GM15510 (cell line): ENCODE measurements at regions not wholly inside any gene's neighbourhood (a gene's known extent, or its start where the extent isn't known, plus 50 kb on each side); places are given as distances from the start of the nearest gene placed in this dataset.

Experiments used
- POLR2A ChIP-seq: IDR thresholded peaks from 3 replicates; pipeline ENCODE4 v1.6.1; 2011; ENCODE audit warnings: borderline replicate concordance; ENCODE audit not compliant: insufficient read length; ENCODE audit errors: extremely low read depth

- no peak for TF ChIP-seq POLR2A
Observed at GRCh38 chr14:22513066-22513812, 75.8 kb downstream of the DAD1 start.

- TF ChIP-seq POLR2A = no peak
Observed at GRCh38 chr14:22512106-22512814, 76.8 kb downstream of the DAD1 start.

GRCh38 chr14:22510527-22511110 lies 78.4 kb downstream of the DAD1 start:
- no peak for TF ChIP-seq POLR2A

- TF ChIP-seq POLR2A = no peak
Observed at GRCh38 chr14:22509751-22510300, 79.2 kb downstream of the DAD1 start.

GRCh38 chr14:22509036-22509709 lies 79.9 kb downstream of the DAD1 start:
- TF ChIP-seq POLR2A = peak; percentile 63

GRCh38 chr14:22508662-22509035 lies 80.4 kb downstream of the DAD1 start:
- TF ChIP-seq POLR2A = no peak

- no peak for TF ChIP-seq POLR2A
Observed at GRCh38 chr14:22508150-22508457, 80.9 kb downstream of the DAD1 start.

- no peak for TF ChIP-seq POLR2A
Observed at GRCh38 chr14:22506778-22507351, 82.2 kb downstream of the DAD1 start.

GRCh38 chr14:22506378-22506710 lies 82.7 kb downstream of the DAD1 start:
- no peak for TF ChIP-seq POLR2A

GRCh38 chr14:22505697-22506377 lies 83.2 kb downstream of the DAD1 start:
- TF ChIP-seq POLR2A = peak; percentile 29

GRCh38 chr14:22505309-22505696 lies 83.7 kb downstream of the DAD1 start:
- no peak for TF ChIP-seq POLR2A

- TF ChIP-seq POLR2A = no peak
Observed at GRCh38 chr14:22502551-22502950, 86.5 kb downstream of the DAD1 start.

GRCh38 chr14:22502007-22502406 lies 87.0 kb downstream of the DAD1 start:
- no peak for TF ChIP-seq POLR2A

GRCh38 chr14:22500954-22501726 lies 87.9 kb downstream of the DAD1 start:
- no peak for TF ChIP-seq POLR2A

- TF ChIP-seq POLR2A = no peak
Observed at GRCh38 chr14:22500525-22500924, 88.5 kb downstream of the DAD1 start.

- TF ChIP-seq POLR2A = no peak
Observed at GRCh38 chr14:22497671-22498093, 91.3 kb downstream of the DAD1 start.
